Activated naive CD4-positive, alpha-beta T cell treated with anti-CD3 and anti-CD28 coated beads, Interleukin-2, amount 10 ng/mL, durations not matched to agents 7 days and 5 days (primary cell): ENCODE measurements at regions not wholly inside any gene's neighbourhood (a gene's known extent, or its start where the extent isn't known, plus 50 kb on each side); places are given as distances from the start of the nearest gene placed in this dataset.
"Not testable (repeated sequence)": the region's sequence is repeated elsewhere in the genome, so short reads cannot be mapped to it uniquely, and the experiment has no call there.

Experiments used
- CTCF ChIA-PET: fragments of 350-600 bp; sonication (Branson Sonifier 250); formaldehyde crosslinking; loops from one replicate; lab custom pipeline; 2021; ENCODE audit warnings: antibody characterized with exemption; lab: Charles Lee
- DNase-seq: peaks from one replicate; pipeline ENCODE4 v3.0.0-alpha.2; 2020
- H3K27ac Mint-ChIP-seq: one replicate; pipeline ENCODE4 v1.8.0; 2021; ENCODE audit warnings: mild to moderate bottlenecking, moderate library complexity, mixed read lengths
- H3K27me3 Mint-ChIP-seq: one replicate; pipeline ENCODE4 v1.8.0; 2021; ENCODE audit warnings: mild to moderate bottlenecking, mixed read lengths
- H3K36me3 Mint-ChIP-seq: one replicate; pipeline ENCODE4 v1.8.0; 2021; ENCODE audit warnings: mixed read lengths
- H3K4me1 Mint-ChIP-seq: one replicate; pipeline ENCODE4 v1.8.0; 2021; ENCODE audit warnings: mixed read lengths
- H3K4me3 Mint-ChIP-seq: one replicate; pipeline ENCODE4 v1.8.0; 2021; ENCODE audit warnings: mild to moderate bottlenecking, moderate library complexity, mixed read lengths
- H3K9me3 Mint-ChIP-seq: one replicate; pipeline ENCODE4 v1.8.0; 2021; ENCODE audit warnings: mixed read lengths

DNA sequence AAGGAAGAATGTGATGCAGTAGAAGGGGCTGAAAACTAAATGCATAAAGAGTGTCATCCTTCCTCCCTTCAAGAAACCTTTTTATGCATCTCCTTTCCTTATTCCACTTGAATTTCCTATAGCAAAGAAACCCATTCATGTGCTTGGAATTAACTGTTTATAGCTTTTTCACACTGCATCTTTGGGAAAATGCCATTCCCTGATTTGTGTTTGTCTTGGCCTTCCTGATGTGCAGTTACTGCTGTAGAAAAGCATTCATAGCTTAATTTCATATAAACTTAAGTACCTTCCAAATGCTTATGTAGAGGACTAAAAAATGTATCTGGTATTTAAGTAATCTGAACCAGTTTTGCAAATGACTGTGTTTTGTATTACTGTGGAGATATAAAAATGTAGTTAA is 61.8 kb downstream of the SDR9C7 start:
- Mint-ChIP-seq H3K4me1 (no peaks in the 10 kb centered on the region), H3K4me3 (no peak overlapping the region), H3K9me3 (peaks cover 12% of the 10 kb centered on the region), H3K27me3 (peaks cover 12% of the 10 kb centered on the region), H3K36me3 (no peaks in the 10 kb centered on the region), H3K27ac (no peak overlapping the region)
- no peak for DNase-seq
- CTCF ChIA-PET = no interaction called here

DNA sequence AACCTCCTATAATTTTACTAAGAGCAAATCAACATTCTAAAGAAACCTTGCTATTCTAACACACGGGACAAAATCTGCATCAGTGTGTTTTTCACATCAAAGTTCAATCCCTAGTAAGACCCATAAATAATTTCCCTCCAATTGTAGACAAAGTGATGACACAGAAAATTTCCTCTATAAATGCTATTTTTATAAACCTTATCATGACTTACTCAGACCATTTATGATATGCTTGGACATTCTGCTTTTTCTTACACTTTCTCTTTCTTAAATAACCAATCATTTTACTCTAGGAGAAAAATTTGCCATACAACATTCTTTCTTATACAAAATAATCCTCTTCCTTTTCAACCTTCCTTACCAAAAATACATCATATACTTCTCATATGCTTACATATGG is 67.0 kb downstream of the SDR9C7 start:
- CTCF ChIA-PET = no interaction called here
- Mint-ChIP-seq H3K4me3 (no peak overlapping the region), H3K4me1 (no peaks in the 10 kb centered on the region), H3K27ac (no peak overlapping the region), H3K9me3 (peaks cover 46% of the 10 kb centered on the region), H3K27me3 (peaks cover 12% of the 10 kb centered on the region), H3K36me3 (peaks cover 1% of the 10 kb centered on the region)
- no peak for DNase-seq

DNA sequence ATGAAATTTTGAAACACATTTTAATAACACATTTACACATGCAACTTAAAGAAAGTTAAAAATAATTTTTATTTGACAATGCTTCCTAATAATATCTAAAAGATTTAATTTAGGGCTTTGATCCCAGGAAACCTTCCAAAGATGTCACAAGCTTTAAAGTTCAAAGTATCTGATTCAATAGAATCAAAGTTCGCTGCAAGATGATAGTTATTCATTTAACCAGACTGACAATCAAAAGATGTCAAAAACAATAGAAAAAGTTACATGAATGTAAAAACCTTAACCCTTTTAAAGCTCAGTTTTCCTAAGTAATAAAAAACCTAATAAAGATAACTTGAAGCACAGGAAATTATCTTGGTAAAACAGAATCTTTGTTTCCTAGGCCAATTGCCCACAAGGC is 67.7 kb downstream of the SDR9C7 start:
- peaks cover 1% of the 10 kb centered on the region for H3K36me3 Mint-ChIP-seq
- no peak overlapping the region for H3K27ac Mint-ChIP-seq
- peaks cover 46% of the 10 kb centered on the region for H3K9me3 Mint-ChIP-seq
- CTCF ChIA-PET = no interaction called here
- no peak for DNase-seq
- H3K4me1 Mint-ChIP-seq = no peaks in the 10 kb centered on the region
- no peak overlapping the region for H3K4me3 Mint-ChIP-seq
- H3K27me3 Mint-ChIP-seq = peaks cover 10% of the 10 kb centered on the region

DNA sequence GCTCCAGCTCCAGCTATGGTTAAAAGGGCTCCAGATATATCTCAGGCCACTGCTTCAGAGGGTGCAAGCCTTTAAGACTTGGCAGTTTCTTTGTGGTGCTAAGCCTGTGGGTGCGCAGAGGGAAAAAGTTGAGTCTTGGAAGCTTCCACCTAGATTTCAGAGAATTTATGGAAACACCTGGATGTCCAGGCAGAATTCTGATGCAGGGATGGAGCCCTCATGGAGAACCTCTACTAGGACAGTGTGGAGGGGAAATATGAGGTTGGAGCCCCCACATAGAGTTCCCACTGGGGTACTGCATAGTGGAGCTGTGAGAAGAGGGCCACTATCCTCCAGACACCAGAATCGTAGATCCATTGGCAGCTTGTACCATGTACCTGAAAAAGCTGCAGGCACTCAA is 69.9 kb downstream of the SDR9C7 start:
- peaks cover 42% of the 10 kb centered on the region for H3K9me3 Mint-ChIP-seq
- H3K4me3 Mint-ChIP-seq = no peak overlapping the region
- peaks cover 1% of the 10 kb centered on the region for H3K36me3 Mint-ChIP-seq
- no peak for DNase-seq
- peaks cover 2% of the 10 kb centered on the region for H3K27me3 Mint-ChIP-seq
- CTCF ChIA-PET = no interaction called here
- H3K4me1 Mint-ChIP-seq = no peaks in the 10 kb centered on the region
- no peak overlapping the region for H3K27ac Mint-ChIP-seq

DNA sequence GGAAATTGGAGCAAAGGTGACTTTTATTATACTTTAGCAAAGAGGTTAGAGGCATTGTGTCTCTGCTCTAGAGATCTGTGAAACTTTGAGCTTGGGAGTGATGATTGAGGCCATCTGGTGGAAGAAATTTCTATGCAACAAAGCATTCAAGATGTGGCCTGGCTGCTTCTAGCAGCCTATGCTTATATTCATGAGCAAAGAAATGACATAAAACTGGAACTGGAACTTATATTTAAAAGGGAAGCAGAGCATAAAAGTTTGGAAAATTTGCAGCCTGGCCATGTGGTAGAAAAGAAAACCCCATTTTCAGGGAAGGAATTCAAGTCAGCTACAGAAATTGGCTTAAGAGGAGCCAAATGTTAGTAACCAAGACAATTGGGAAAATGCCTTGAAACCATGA is 70.4 kb downstream of the SDR9C7 start:
- H3K36me3 Mint-ChIP-seq = peaks cover 1% of the 10 kb centered on the region
- H3K27me3 Mint-ChIP-seq = no peaks in the 10 kb centered on the region
- H3K27ac Mint-ChIP-seq = no peak overlapping the region
- H3K4me1 Mint-ChIP-seq = no peaks in the 10 kb centered on the region
- DNase-seq = no peak
- peaks cover 41% of the 10 kb centered on the region for H3K9me3 Mint-ChIP-seq
- CTCF ChIA-PET = no interaction called here
- no peak overlapping the region for H3K4me3 Mint-ChIP-seq

DNA sequence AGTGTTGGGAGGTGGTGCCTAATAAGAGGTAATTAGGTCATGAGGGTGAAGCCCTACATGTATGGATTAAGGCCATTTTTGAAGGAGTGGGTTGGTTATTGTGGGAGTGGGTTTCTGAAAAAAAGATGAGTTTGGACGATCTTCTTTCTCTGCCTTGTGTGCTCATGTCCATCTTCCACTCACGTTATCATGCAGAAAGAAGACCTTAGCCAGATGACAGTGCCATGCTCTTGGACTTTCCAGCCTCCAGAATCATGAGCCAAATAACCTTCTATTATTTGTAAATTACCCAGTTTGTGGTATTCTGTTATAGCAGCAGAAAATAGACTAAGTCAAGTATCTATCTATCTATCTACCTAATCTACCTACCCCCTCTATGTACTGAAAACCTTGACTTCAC is 71.9 kb downstream of the SDR9C7 start:
- CTCF ChIA-PET = no interaction called here
- peaks cover 33% of the 10 kb centered on the region for H3K9me3 Mint-ChIP-seq

DNA sequence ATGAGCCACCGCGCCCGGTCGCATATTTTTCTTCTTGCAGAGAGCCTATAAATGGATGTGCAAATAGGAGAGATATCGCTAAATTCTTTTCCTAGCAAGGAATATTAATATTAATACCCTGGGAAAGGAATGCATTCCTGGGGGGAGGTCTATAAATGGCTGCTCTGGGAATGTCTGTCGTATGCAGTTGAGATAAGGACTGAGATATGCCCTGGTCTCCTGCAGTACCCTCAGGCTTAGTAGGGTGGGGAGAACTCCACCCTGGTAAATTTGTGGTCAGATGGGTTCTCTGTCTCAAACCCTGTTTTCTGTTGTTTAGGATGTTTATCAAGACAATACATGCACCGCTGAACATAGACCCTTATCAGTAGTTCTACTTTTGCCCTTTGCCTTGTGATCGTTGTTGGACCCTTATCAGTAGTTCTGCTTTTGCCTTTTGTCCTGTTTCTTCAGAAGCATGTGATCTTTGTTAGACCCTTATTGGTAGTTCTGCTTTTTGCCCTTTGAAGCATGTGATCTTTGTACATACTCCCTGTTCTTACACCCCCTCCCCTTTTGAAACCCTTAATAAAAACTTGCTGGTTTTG is 80.7 kb downstream of the SDR9C7 start:
- H3K9me3 Mint-ChIP-seq, H3K36me3 Mint-ChIP-seq, H3K4me3 Mint-ChIP-seq, CTCF ChIA-PET, DNase-seq, H3K27ac Mint-ChIP-seq, H3K4me1 Mint-ChIP-seq: not testable (repeated sequence)
- peaks cover 11% of the 10 kb centered on the region for H3K27me3 Mint-ChIP-seq

More for the DNA sequence above, 71.9 kb downstream of the SDR9C7 start:
- Mint-ChIP-seq H3K36me3 (peaks cover 1% of the 10 kb centered on the region), H3K27ac (no peak overlapping the region), H3K4me1 (no peaks in the 10 kb centered on the region), H3K27me3 (no peaks in the 10 kb centered on the region), H3K4me3 (no peak overlapping the region)
- no peak for DNase-seq

DNA sequence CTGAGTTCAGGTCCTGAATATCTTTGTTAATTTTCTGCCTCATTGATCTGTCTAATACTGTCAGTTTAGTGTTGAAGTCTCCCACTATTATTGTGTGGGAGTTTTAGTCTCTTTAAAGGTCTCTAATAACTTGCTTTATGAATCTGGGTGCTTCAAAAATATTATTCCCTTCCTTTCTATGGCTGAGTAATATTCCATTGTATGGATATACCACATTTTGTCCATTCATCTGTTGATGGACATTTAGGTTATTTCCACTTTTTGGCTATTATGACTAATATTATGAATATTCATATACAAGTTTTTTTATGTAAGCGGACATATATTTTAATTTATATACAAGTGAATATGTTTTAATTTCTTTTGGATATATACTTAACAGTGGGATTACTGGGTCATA is 82.7 kb downstream of the SDR9C7 start:
- Mint-ChIP-seq H3K27me3 (peaks cover 11% of the 10 kb centered on the region), H3K9me3 (peaks cover 8% of the 10 kb centered on the region), H3K36me3 (no peaks in the 10 kb centered on the region), H3K4me3 (no peak overlapping the region), H3K4me1 (no peaks in the 10 kb centered on the region), H3K27ac (no peak overlapping the region)
- CTCF ChIA-PET = no interaction called here
- DNase-seq = no peak

DNA sequence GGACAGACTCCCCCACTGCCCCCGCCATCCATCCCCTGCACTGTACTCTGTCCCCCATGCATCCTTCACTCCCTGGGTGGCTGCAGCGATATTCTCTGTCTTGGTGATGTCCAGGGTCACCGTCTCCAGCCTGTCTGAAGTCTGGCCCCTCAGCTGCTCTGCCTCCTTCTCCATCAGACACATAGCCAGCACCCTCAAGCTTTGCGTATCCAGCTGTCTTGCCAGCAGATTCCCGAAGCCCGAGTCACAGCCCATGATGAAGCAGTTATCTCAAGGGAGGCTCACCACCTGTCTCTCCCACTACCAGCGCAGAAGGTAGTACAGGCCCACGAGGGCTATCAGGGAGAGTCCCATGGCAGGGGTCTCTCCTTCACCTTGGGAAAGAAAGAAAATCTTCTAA is 77.8 kb downstream of the HSD17B6 start:
- no peaks in the 10 kb centered on the region for H3K36me3 Mint-ChIP-seq
- no peak for DNase-seq
- no peak overlapping the region for H3K27ac Mint-ChIP-seq
- peaks cover 3% of the 10 kb centered on the region for H3K9me3 Mint-ChIP-seq
- peaks cover 13% of the 10 kb centered on the region for H3K27me3 Mint-ChIP-seq
- CTCF ChIA-PET = interaction anchor here (2.2 to 2.9 kb wide), 2 partner anchors 147 to 160 kb away, joined by 13 to 20 read pairs; no protein-coding TSS in a partner anchor
- no peak overlapping the region for H3K4me3 Mint-ChIP-seq
- peaks cover 18% of the 10 kb centered on the region for H3K4me1 Mint-ChIP-seq

DNA sequence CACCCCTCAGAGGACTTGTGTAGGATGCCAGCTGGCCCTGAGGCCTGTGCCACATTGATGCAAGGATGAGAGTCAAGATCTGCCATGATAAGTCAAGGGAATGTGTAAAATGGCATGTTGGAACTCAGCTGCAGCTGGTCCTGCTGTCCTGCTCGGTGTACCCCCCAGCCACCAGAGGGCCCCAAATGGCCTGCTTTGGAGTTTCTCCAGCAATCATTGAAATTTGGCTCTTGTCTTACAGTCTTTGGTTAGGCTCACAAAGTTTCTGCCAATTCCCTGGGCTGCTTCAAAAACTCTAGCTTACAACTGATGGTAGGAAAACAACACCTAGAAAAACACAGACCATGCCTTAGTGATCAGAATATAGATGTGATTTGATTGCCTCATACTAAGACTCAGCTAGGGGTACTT is 76.8 kb downstream of the HSD17B6 start:
- DNase-seq = peak; percentile 54
- no peaks in the 10 kb centered on the region for H3K36me3 Mint-ChIP-seq
- H3K4me3 Mint-ChIP-seq = no peak overlapping the region
- CTCF ChIA-PET = interaction anchor here (1.1 to 2.9 kb wide), 5 partner anchors 11 to 161 kb away, joined by 3 to 20 read pairs (median 5); a partner anchor contains a TSS
- no peak overlapping the region for H3K27ac Mint-ChIP-seq
- peaks cover 15% of the 10 kb centered on the region for H3K27me3 Mint-ChIP-seq
- H3K9me3 Mint-ChIP-seq = peaks cover 3% of the 10 kb centered on the region
- H3K4me1 Mint-ChIP-seq = peaks cover 18% of the 10 kb centered on the region

DNA sequence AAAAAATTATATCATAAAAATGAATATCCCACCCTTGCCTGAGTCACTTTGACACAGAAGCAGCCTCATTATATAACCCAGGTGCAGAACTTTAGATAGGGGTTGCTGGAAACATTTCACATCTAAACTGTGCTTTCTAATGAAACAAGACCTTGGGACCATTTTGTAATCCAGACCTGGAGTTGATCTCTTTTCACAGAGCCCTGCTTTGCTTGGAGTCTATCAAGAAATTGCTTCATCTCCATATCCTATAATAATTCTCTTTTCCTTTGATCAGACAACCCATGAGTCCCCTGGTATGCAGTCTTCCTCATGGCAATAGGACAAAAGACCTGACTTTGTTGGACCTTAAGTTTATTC is 76.3 kb downstream of the HSD17B6 start:
- CTCF ChIA-PET = interaction anchor here (1.1 to 2.9 kb wide), 5 partner anchors 10 to 162 kb away, joined by 3 to 20 read pairs (median 5); a partner anchor contains a TSS
- Mint-ChIP-seq H3K36me3 (no peaks in the 10 kb centered on the region), H3K27ac (no peak overlapping the region), H3K27me3 (peaks cover 19% of the 10 kb centered on the region), H3K9me3 (peaks cover 3% of the 10 kb centered on the region), H3K4me3 (no peak overlapping the region), H3K4me1 (peaks cover 18% of the 10 kb centered on the region)
- DNase-seq = no peak

DNA sequence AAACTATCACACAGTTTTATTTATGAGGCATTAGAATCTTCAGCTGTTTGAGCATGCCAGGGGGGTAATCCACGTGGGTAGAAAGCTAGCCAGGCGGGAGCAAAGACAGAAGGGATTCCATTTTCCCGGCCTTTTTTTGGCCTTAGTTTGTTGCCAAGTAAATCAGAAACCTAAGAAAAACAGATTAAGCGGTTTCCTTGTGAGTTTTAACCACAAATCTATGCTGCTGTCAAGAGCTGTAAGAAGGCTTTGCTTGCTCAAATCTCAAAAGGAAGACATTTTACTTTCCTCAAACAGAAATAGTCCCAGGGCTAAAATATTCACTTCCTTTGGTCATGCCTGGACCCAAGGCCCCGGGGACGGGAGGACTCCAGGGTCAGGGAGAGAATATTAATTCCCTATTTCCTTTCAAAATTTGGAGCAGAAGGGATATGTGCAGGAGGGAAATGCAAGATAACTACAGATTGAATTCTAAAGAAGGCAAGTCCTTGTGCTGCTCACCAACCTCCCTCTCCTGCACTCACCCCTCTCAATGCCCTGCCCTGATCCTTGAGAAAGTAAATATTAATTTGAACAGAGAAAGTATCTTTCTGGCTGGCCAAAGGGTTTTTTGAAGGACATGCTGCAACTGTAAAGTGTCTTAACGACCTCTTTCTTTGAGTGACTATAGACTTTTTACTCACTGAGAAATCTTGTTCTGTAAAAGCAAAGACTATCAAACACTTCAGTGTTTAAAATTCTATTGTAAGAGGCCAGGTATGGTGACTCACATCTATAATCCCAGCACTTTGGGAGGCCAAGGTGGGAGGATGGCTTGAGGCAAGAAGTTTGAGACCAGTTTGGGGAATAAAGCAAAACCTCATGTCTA is 75.7 kb downstream of the HSD17B6 start:
- Mint-ChIP-seq H3K4me1 (peaks cover 18% of the 10 kb centered on the region), H3K4me3 (no peak overlapping the region), H3K27ac (no peak overlapping the region), H3K36me3 (no peaks in the 10 kb centered on the region), H3K9me3 (peaks cover 3% of the 10 kb centered on the region), H3K27me3 (peaks cover 19% of the 10 kb centered on the region)
- CTCF ChIA-PET = interaction anchor here (1.1 to 2.9 kb wide), 3 partner anchors 149 to 162 kb away, joined by 5 to 20 read pairs (median 7); no protein-coding TSS in a partner anchor
- no peak for DNase-seq
